SK-N-SH treated with all-trans-retinoic acid at 6 μM for 48 hours (cell line): ENCODE measurements at regions not wholly inside any gene's neighbourhood (a gene's known extent, or its start where the extent isn't known, plus 50 kb on each side); places are given as distances from the start of the nearest gene placed in this dataset.

Experiments used
- ATAC-seq: fragments of 200-7000 bp; cut with Tn5 transposase; 3 replicates; pipeline ENCODE4 v1.9.1; 2020; ENCODE audit warnings: mild to moderate bottlenecking, moderate library complexity
- ARNTL ChIP-seq: fragments of 450-650 bp; formaldehyde crosslinking; IDR thresholded peaks from 2 replicates; pipeline ENCODE4 v1.5.0; 2020; ENCODE audit warnings: low read depth, mild to moderate bottlenecking, moderate library complexity, borderline replicate concordance
- BACH2 ChIP-seq: fragments of 250-450 bp; sonication (Bioruptor Pico); IDR thresholded peaks from 2 replicates; pipeline ENCODE4 v1.9.0; 2021; ENCODE audit warnings: mild to moderate bottlenecking, borderline replicate concordance
- CSDC2 ChIP-seq: fragments of 250-450 bp; sonication (Bioruptor Pico); IDR thresholded peaks from 2 replicates; pipeline ENCODE4 v1.5.0; 2020; ENCODE audit warnings: mild to moderate bottlenecking, moderate library complexity
- ESRRG ChIP-seq: fragments of 250-450 bp; sonication (Bioruptor Pico); IDR thresholded peaks from 2 replicates; pipeline ENCODE4 v1.6.1; 2021; ENCODE audit warnings: mild to moderate bottlenecking
- GLIS3 ChIP-seq: fragments of 250-450 bp; sonication (Bioruptor Pico); IDR thresholded peaks from 2 replicates; pipeline ENCODE4 v1.5.0; 2020; ENCODE audit warnings: mild to moderate bottlenecking, moderate library complexity
- ISL1 ChIP-seq: fragments of 250-450 bp; sonication (Bioruptor Pico); IDR thresholded peaks from 2 replicates; pipeline ENCODE4 v2.1.2; 2022; ENCODE audit warnings: mild to moderate bottlenecking, moderate library complexity
- OSR1 ChIP-seq: fragments of 250-450 bp; sonication (Bioruptor Pico); IDR thresholded peaks from 2 replicates; pipeline ENCODE4 v1.8.0; 2022; ENCODE audit warnings: moderate library complexity, mild to moderate bottlenecking, inconsistent platforms
- RARB ChIP-seq: fragments of 250-450 bp; sonication (Bioruptor Pico); IDR thresholded peaks from 2 replicates; pipeline ENCODE4 v1.8.0; 2021; ENCODE audit warnings: mild to moderate bottlenecking, moderate library complexity
- SNAI2 ChIP-seq: fragments of 250-450 bp; sonication (Bioruptor Pico); IDR thresholded peaks from 2 replicates; pipeline ENCODE4 v1.5.0; 2020; ENCODE audit warnings: mild to moderate bottlenecking, moderate library complexity
- TCF4 ChIP-seq: fragments of 250-450 bp; sonication (Bioruptor Pico); IDR thresholded peaks from 2 replicates; pipeline ENCODE4 v1.8.0; 2021; ENCODE audit warnings: mild to moderate bottlenecking, moderate library complexity, borderline replicate concordance
- TOX ChIP-seq: fragments of 250-450 bp; sonication (Bioruptor Pico); IDR thresholded peaks from 2 replicates; pipeline ENCODE4 v1.8.0; 2021; ENCODE audit warnings: mild to moderate bottlenecking, moderate library complexity, borderline replicate concordance
- ZFP3 ChIP-seq: fragments of 250-450 bp; sonication (Bioruptor Pico); IDR thresholded peaks from 2 replicates; pipeline ENCODE4 v1.5.0; 2020; ENCODE audit warnings: mild to moderate bottlenecking, moderate library complexity
- ZFP30 ChIP-seq: fragments of 450-650 bp; formaldehyde crosslinking; IDR thresholded peaks from 2 replicates; pipeline ENCODE4 v1.5.0; 2022; ENCODE audit warnings: mild to moderate bottlenecking, moderate library complexity
- ZNF565 ChIP-seq: fragments of 450-650 bp; formaldehyde crosslinking; conservative IDR thresholded peaks from 2 replicates; pipeline ENCODE4 v1.5.0; 2020; ENCODE audit warnings: low read depth, mild to moderate bottlenecking, moderate library complexity
- ZNF70 ChIP-seq: fragments of 450-650 bp; formaldehyde crosslinking; IDR thresholded peaks from 2 replicates; pipeline ENCODE4 v1.5.0; 2020; ENCODE audit warnings: mild to moderate bottlenecking, moderate library complexity
- ZNF8 ChIP-seq: fragments of 450-650 bp; formaldehyde crosslinking; IDR thresholded peaks from 2 replicates; pipeline ENCODE4 v1.5.0; 2020; ENCODE audit warnings: mild to moderate bottlenecking, moderate library complexity
- TF ChIP-seq, protein P1 (sequence below): fragments of 250-450 bp; sonication (Bioruptor Pico); IDR thresholded peaks from 2 replicates; pipeline ENCODE4 v1.5.1; 2021; ENCODE audit warnings: mild to moderate bottlenecking, moderate library complexity
- TF ChIP-seq, protein P2 (sequence below): fragments of 250-450 bp; sonication (Bioruptor Pico); IDR thresholded peaks from 2 replicates; pipeline ENCODE4 v1.5.0; 2020; ENCODE audit warnings: mild to moderate bottlenecking, moderate library complexity
- TF ChIP-seq, protein P3 (sequence below): fragments of 250-450 bp; sonication (Bioruptor Pico); IDR thresholded peaks from 2 replicates; pipeline ENCODE4 v1.8.0; 2020; ENCODE audit warnings: mild to moderate bottlenecking, moderate library complexity, borderline replicate concordance
- TF ChIP-seq, protein P4 (sequence below): fragments of 250-450 bp; sonication (Bioruptor Pico); IDR thresholded peaks from 2 replicates; pipeline ENCODE4 v1.5.1; 2020; ENCODE audit warnings: low read depth, mild to moderate bottlenecking, moderate library complexity
- TF ChIP-seq, protein P5 (sequence below): fragments of 250-450 bp; sonication (Bioruptor Pico); IDR thresholded peaks from 2 replicates; pipeline ENCODE4 v1.8.0; 2021; ENCODE audit warnings: low read depth, mild to moderate bottlenecking, moderate library complexity, borderline replicate concordance

DNA sequence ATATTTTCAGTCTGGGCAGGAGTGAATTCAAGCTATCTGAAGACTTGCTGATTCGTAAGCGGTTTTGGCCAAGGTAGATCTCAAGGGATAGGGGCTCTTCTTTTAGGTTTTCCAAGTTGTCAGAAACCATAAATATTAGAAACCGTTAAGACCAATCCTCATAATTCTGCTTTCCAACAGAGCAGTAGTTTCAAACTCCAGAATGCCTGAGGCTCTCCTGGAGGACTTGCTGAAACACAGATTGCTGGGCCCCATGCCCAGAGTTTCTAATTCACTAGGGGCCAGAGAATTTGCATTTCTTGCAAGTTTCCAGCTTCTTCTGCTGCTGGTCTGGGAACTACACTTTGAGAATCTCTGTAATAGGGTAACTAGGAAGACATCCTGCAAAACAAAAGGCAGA lies 1855.7 kb upstream of the CELF4 start (continued):
- TF ChIP-seq BACH2 (CRISPR knock-in tag): no peak

DNA sequence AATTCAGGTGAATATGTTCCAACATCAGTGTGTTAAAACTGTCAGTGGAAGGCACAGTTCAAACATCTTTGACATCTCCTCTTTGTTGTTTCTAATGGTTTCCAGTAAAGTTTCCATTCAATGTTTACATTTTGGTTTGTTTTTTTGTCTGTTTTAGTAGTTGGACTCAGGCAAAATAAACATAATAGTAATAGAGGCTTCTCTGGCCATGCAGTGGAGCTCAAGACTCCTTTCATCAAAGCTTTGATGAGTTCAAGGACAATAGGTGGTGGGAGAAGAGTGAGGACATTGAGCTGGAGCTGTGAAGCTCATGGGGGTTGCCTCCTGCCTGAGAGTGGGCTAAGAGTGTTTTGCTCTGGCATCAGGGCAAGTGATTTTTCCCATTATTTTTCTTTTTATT lies 1853.7 kb upstream of the CELF4 start:
- TF ChIP-seq ARNTL (CRISPR knock-in tag) (no peak), TOX (CRISPR knock-in tag) (no peak), RARB (CRISPR knock-in tag) (no peak), ZNF565 (CRISPR knock-in tag) (no peak), BACH2 (CRISPR knock-in tag) (no peak), ZNF8 (CRISPR knock-in tag) (no peak), GLIS3 (no peak), ESRRG (no peak), TCF4 (CRISPR knock-in tag) (no peak), ZFP3 (CRISPR knock-in tag) (no peak), OSR1 (no peak)
- TF ChIP-seq, protein P1, sequence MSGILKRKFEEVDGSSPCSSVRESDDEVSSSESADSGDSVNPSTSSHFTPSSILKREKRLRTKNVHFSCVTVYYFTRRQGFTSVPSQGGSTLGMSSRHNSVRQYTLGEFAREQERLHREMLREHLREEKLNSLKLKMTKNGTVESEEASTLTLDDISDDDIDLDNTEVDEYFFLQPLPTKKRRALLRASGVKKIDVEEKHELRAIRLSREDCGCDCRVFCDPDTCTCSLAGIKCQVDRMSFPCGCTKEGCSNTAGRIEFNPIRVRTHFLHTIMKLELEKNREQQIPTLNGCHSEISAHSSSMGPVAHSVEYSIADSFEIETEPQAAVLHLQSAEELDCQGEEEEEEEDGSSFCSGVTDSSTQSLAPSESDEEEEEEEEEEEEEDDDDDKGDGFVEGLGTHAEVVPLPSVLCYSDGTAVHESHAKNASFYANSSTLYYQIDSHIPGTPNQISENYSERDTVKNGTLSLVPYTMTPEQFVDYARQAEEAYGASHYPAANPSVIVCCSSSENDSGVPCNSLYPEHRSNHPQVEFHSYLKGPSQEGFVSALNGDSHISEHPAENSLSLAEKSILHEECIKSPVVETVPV: no peak
- TF ChIP-seq, protein P2, sequence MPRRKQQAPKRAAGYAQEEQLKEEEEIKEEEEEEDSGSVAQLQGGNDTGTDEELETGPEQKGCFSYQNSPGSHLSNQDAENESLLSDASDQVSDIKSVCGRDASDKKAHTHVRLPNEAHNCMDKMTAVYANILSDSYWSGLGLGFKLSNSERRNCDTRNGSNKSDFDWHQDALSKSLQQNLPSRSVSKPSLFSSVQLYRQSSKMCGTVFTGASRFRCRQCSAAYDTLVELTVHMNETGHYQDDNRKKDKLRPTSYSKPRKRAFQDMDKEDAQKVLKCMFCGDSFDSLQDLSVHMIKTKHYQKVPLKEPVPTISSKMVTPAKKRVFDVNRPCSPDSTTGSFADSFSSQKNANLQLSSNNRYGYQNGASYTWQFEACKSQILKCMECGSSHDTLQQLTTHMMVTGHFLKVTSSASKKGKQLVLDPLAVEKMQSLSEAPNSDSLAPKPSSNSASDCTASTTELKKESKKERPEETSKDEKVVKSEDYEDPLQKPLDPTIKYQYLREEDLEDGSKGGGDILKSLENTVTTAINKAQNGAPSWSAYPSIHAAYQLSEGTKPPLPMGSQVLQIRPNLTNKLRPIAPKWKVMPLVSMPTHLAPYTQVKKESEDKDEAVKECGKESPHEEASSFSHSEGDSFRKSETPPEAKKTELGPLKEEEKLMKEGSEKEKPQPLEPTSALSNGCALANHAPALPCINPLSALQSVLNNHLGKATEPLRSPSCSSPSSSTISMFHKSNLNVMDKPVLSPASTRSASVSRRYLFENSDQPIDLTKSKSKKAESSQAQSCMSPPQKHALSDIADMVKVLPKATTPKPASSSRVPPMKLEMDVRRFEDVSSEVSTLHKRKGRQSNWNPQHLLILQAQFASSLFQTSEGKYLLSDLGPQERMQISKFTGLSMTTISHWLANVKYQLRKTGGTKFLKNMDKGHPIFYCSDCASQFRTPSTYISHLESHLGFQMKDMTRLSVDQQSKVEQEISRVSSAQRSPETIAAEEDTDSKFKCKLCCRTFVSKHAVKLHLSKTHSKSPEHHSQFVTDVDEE (CRISPR knock-in tag): no peak
- TF ChIP-seq, protein P3, sequence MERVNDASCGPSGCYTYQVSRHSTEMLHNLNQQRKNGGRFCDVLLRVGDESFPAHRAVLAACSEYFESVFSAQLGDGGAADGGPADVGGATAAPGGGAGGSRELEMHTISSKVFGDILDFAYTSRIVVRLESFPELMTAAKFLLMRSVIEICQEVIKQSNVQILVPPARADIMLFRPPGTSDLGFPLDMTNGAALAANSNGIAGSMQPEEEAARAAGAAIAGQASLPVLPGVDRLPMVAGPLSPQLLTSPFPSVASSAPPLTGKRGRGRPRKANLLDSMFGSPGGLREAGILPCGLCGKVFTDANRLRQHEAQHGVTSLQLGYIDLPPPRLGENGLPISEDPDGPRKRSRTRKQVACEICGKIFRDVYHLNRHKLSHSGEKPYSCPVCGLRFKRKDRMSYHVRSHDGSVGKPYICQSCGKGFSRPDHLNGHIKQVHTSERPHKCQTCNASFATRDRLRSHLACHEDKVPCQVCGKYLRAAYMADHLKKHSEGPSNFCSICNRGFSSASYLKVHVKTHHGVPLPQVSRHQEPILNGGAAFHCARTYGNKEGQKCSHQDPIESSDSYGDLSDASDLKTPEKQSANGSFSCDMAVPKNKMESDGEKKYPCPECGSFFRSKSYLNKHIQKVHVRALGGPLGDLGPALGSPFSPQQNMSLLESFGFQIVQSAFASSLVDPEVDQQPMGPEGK (CRISPR knock-in tag): no peak
- ATAC-seq: no peak

DNA sequence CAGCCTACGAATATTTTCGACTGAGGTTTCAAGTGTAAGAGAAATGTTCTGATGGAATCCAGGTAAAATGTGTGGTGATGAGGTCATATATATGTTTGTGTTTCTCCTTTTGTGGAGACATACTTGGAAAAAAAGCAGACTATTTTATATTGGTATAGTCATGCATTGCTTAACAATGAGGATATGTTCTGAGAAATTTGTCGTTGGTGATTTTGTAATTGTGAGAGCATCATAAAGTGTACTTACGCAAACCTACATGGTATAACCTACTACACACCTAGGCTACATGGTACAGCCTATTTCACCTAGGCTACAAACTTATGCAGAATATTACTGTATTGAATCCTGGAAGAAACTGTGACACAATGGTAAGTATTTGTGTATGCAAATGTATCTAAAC lies 1849.9 kb upstream of the CELF4 start:
- no peak for ATAC-seq
- TF ChIP-seq ZNF565 (CRISPR knock-in tag): no peak
- TF ChIP-seq GLIS3: no peak
- no peak for TF ChIP-seq RARB (CRISPR knock-in tag)
- TF ChIP-seq ISL1 (CRISPR knock-in tag): no peak
- no peak for TF ChIP-seq ESRRG
- TF ChIP-seq, protein P4, sequence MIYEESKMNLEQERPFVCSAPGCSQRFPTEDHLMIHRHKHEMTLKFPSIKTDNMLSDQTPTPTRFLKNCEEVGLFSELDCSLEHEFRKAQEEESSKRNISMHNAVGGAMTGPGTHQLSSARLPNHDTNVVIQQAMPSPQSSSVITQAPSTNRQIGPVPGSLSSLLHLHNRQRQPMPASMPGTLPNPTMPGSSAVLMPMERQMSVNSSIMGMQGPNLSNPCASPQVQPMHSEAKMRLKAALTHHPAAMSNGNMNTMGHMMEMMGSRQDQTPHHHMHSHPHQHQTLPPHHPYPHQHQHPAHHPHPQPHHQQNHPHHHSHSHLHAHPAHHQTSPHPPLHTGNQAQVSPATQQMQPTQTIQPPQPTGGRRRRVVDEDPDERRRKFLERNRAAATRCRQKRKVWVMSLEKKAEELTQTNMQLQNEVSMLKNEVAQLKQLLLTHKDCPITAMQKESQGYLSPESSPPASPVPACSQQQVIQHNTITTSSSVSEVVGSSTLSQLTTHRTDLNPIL (CRISPR knock-in tag): no peak
- TF ChIP-seq, protein P1: no peak
- TF ChIP-seq, protein P2 (CRISPR knock-in tag): no peak
- TF ChIP-seq ZNF70: no peak
- TF ChIP-seq CSDC2: no peak
- no peak for TF ChIP-seq ZFP30
- no peak for TF ChIP-seq TOX (CRISPR knock-in tag)
- no peak for TF ChIP-seq ZNF8 (CRISPR knock-in tag)
- TF ChIP-seq SNAI2 (CRISPR knock-in tag): no peak
- TF ChIP-seq, protein P5, sequence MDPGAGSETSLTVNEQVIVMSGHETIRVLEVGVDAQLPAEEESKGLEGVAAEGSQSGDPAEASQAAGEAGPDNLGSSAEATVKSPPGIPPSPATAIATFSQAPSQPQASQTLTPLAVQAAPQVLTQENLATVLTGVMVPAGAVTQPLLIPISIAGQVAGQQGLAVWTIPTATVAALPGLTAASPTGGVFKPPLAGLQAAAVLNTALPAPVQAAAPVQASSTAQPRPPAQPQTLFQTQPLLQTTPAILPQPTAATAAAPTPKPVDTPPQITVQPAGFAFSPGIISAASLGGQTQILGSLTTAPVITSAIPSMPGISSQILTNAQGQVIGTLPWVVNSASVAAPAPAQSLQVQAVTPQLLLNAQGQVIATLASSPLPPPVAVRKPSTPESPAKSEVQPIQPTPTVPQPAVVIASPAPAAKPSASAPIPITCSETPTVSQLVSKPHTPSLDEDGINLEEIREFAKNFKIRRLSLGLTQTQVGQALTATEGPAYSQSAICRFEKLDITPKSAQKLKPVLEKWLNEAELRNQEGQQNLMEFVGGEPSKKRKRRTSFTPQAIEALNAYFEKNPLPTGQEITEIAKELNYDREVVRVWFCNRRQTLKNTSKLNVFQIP (CRISPR knock-in tag): no peak
